A673 (cell line): ENCODE measurements at regions not wholly inside any gene's neighbourhood (a gene's known extent, or its start where the extent isn't known, plus 50 kb on each side); places are given as distances from the start of the nearest gene placed in this dataset.

ENCODE experiments used
- BruUV-seq: library from RNA; stranded (reverse); fragments of 400-500 nt; replicated peaks from 2 replicates; lab custom pipeline; 2021; lab: Mats Ljungman, UMichigan
- CTCF ChIA-PET: fragments of 300-600 bp; sonication (Branson Sonifier 250); formaldehyde crosslinking; loops from one replicate; lab custom pipeline; 2022; ENCODE audit warnings: antibody characterized with exemption; lab: Charles Lee
- POLR2A ChIA-PET: fragments of 300-600 bp; sonication (Branson Sonifier 250); formaldehyde crosslinking; loops from one replicate; lab custom pipeline; 2022; ENCODE audit warnings: antibody characterized with exemption; ENCODE audit not compliant: low non-redundant PET; lab: Charles Lee
- DNase-seq: peaks from one replicate; pipeline ENCODE4 v3.0.0-alpha.2; 2015; ENCODE audit warnings: low spot score
- H3K27ac ChIP-seq: fragments of 200-600 bp; sonication (generic); 2 replicates; pipeline ENCODE4 v1.5.1; 2016; ENCODE audit warnings: mixed run types, low read depth, mild to moderate bottlenecking, mixed read lengths, antibody characterized with exemption, low read length; ENCODE audit not compliant: poor library complexity, severe bottlenecking
- H3K27me3 ChIP-seq: fragments of 200-600 bp; sonication (generic); replicated peaks from 2 replicates; pipeline ENCODE4 v1.6.1; 2017; ENCODE audit warnings: mixed run types, low read depth, mild to moderate bottlenecking, mixed read lengths, antibody characterized with exemption, low read length; ENCODE audit not compliant: insufficient read depth, poor library complexity
- H3K36me3 ChIP-seq: fragments of 200-600 bp; sonication (generic); 2 replicates; pipeline ENCODE4 v1.6.1; 2016; ENCODE audit warnings: mixed run types, mild to moderate bottlenecking, mixed read lengths, antibody characterized with exemption, low read length; ENCODE audit not compliant: insufficient read depth, poor library complexity, severe bottlenecking
- H3K4me1 ChIP-seq: fragments of 200-600 bp; sonication (generic); 2 replicates; pipeline ENCODE4 v1.6.1; 2017; ENCODE audit warnings: mixed run types, mild to moderate bottlenecking, mixed read lengths, antibody characterized with exemption, low read length; ENCODE audit not compliant: insufficient read depth, poor library complexity, severe bottlenecking
- H3K4me3 ChIP-seq: fragments of 200-600 bp; sonication (generic); 2 replicates; pipeline ENCODE4 v1.5.1; 2016; ENCODE audit warnings: low read depth, mixed run types, mild to moderate bottlenecking, mixed read lengths, low read length; ENCODE audit not compliant: poor library complexity, severe bottlenecking
- H3K9me3 ChIP-seq: fragments of 200-600 bp; sonication (generic); 2 replicates; pipeline ENCODE4 v1.6.1; 2016; ENCODE audit warnings: mixed run types, low read depth, mild to moderate bottlenecking, mixed read lengths, antibody characterized with exemption, low read length; ENCODE audit not compliant: poor library complexity, severe bottlenecking
- CTCF ChIP-seq: fragments of 300-800, 200-600 bp; sonication (generic); conservative IDR thresholded peaks from 2 replicates; pipeline ENCODE4 v1.5.1; 2017; ENCODE audit warnings: low read depth, mild to moderate bottlenecking, antibody characterized with exemption, low read length, moderate library complexity, mixed read lengths
- EZH2 ChIP-seq: fragments of 200-600 bp; sonication (generic); IDR thresholded peaks from 2 replicates; pipeline ENCODE4 v1.6.1; 2017; ENCODE audit warnings: borderline replicate concordance, low read depth, mild to moderate bottlenecking, mixed read lengths, antibody characterized with exemption, low read length; ENCODE audit not compliant: poor library complexity, severe bottlenecking
- intact Hi-C: fragments of 100-400 bp; cut with micrococcal nuclease; formaldehyde crosslinking; loops from one replicate; pipeline ENCODE4 v1.10.0; 2022; ENCODE audit not compliant: unreplicated experiment

GRCh38 chr13:71244161-71244560, 622.8 kb downstream of the DACH1 start:
- ChIA-PET POLR2A (no interaction called here), CTCF (no interaction called here)
- Histone ChIP-seq H3K36me3 (no peaks in the 10 kb centered on the region), H3K4me3 (no peak overlapping the region), H3K9me3 (no peaks in the 10 kb centered on the region), H3K27me3 (peaks cover 5% of the 10 kb centered on the region), H3K27ac (no peak overlapping the region), H3K4me1 (peaks cover 4% of the 10 kb centered on the region)
- no peak for DNase-seq
- BruUV-seq: no TSS peak
- TF ChIP-seq CTCF (no peak), EZH2 (no peak)
- intact Hi-C loops: no loop called here

GRCh38 chr13:71242201-71242600, 624.8 kb downstream of the DACH1 start:
- Histone ChIP-seq H3K36me3 (no peaks in the 10 kb centered on the region), H3K9me3 (no peaks in the 10 kb centered on the region), H3K27ac (no peak overlapping the region), H3K27me3 (peaks cover 2% of the 10 kb centered on the region), H3K4me3 (no peak overlapping the region), H3K4me1 (peaks cover 4% of the 10 kb centered on the region)
- CTCF ChIA-PET: no interaction called here
- BruUV-seq: no TSS peak
- POLR2A ChIA-PET: no interaction called here
- peak; percentile 72 for DNase-seq
- TF ChIP-seq CTCF: no peak
- TF ChIP-seq EZH2: no peak
- intact Hi-C loops: no loop called here

GRCh38 chr13:71240911-71241310, 626.1 kb downstream of the DACH1 start:
- no peak overlapping the region for H3K4me3 ChIP-seq
- no peaks in the 10 kb centered on the region for H3K9me3 ChIP-seq
- H3K27me3 ChIP-seq: no peaks in the 10 kb centered on the region
- peaks cover 4% of the 10 kb centered on the region for H3K4me1 ChIP-seq
- intact Hi-C loops: no loop called here
- POLR2A ChIA-PET: no interaction called here
- no TSS peak for BruUV-seq
- no peaks in the 10 kb centered on the region for H3K36me3 ChIP-seq
- H3K27ac ChIP-seq: no peak overlapping the region
- no peak for TF ChIP-seq EZH2
- TF ChIP-seq CTCF: peak; percentile 49; the same call in 1 of the 2 replicates
- CTCF ChIA-PET: no interaction called here
- peak; percentile 9 for DNase-seq
